Endothelial cell of umbilical vein (primary cell): ENCODE measurements at regions not wholly inside any gene's neighbourhood (a gene's known extent, or its start where the extent isn't known, plus 50 kb on each side); places are given as distances from the start of the nearest gene placed in this dataset.

Source experiments
- BruUV-seq: library from RNA; stranded (reverse); fragments of 400-500 nt; replicated peaks from 2 replicates; lab custom pipeline; 2021; lab: Mats Ljungman, UMichigan
- CTCF ChIA-PET: fragments of 300-600, 350-600 bp; sonication (Branson Sonifier 250); formaldehyde crosslinking; loops from one replicate; lab custom pipeline; 2021; ENCODE audit warnings: antibody characterized with exemption, inconsistent platforms; lab: Charles Lee
- POLR2A ChIA-PET: fragments of 300-600, 350-600 bp; sonication (Branson Sonifier 250); formaldehyde crosslinking; loops from one replicate; lab custom pipeline; 2021; ENCODE audit warnings: antibody characterized with exemption, inconsistent platforms; lab: Charles Lee
- DNase-seq: peaks from one replicate; pipeline ENCODE4 v3.0.0-alpha.2; 2011; ENCODE audit warnings: low read depth, low spot score
- FAIRE-seq: peaks from 2 replicates; lab custom pipeline; 2011; peaks lifted over from hg19 to GRCh38; lab: Jason Lieb, UNC
- H2AFZ ChIP-seq: 2 replicates; pipeline ENCODE4 v1.6.0; 2012; ENCODE audit warnings: low read depth, low read length, control low read depth, inconsistent platforms
- H3K27ac ChIP-seq: 2 replicates; pipeline ENCODE4 v1.5.1; 2011; ENCODE audit warnings: low read depth, mild to moderate bottlenecking, control low read depth, low read length, moderate library complexity; ENCODE audit not compliant: insufficient read depth
- H3K27me3 ChIP-seq, 2 experiments: 2 replicates each; pipeline versions ENCODE4 v1.6.0 to v1.6.1; 2011; ENCODE audit warnings: low read length in 2 of 2, mixed read lengths in 1 of 2; ENCODE audit not compliant: control insufficient read depth in 2 of 2, insufficient read depth in 2 of 2
- H3K36me3 ChIP-seq, 2 experiments: 2 replicates in 1 of 2; 3 replicates in 1 of 2; pipeline ENCODE4 v1.5.1; 2011; ENCODE audit warnings: low read length in 2 of 2, mild to moderate bottlenecking in 1 of 2, moderate library complexity in 1 of 2; ENCODE audit not compliant: control insufficient read depth in 2 of 2, insufficient read depth in 2 of 2; ENCODE audit errors: extremely low read depth in 1 of 2
- H3K4me1 ChIP-seq: 3 replicates; pipeline ENCODE4 v1.5.1; 2011; ENCODE audit warnings: mild to moderate bottlenecking, low read length; ENCODE audit not compliant: control insufficient read depth, insufficient read depth; ENCODE audit errors: extremely low read depth
- H3K4me2 ChIP-seq: 2 replicates; pipeline ENCODE4 v1.6.1; 2011; ENCODE audit warnings: low read length, control low read depth, mixed read lengths; ENCODE audit not compliant: insufficient read depth
- H3K4me3 ChIP-seq, 3 experiments: fragments of 200-600 bp in 1 of 3; sonication (generic), shearing (Covaris generic) in 1 of 3; replicated peaks in 1 of 3; 2 replicates each; pipeline ENCODE4 v1.5.1; 2011 to 2016; ENCODE audit warnings: control low read depth in 3 of 3, low read length in 3 of 3, mild to moderate bottlenecking in 2 of 3, inconsistent platforms in 1 of 3, low read depth in 1 of 3, moderate library complexity in 1 of 3; ENCODE audit not compliant: insufficient read depth in 1 of 3
- H3K79me2 ChIP-seq: 2 replicates; pipeline ENCODE4 v1.6.0; 2012; ENCODE audit warnings: low read length, inconsistent platforms; ENCODE audit not compliant: control insufficient read depth, insufficient read depth
- H3K9ac ChIP-seq: replicated peaks from 2 replicates; pipeline ENCODE3; 2011; ENCODE audit warnings: low read length, control low read depth; ENCODE audit not compliant: insufficient read depth; ENCODE audit errors: extremely low read depth
- H3K9me1 ChIP-seq: replicated peaks from 3 replicates; pipeline ENCODE4 v1.6.0; 2011; ENCODE audit warnings: mild to moderate bottlenecking, low read length; ENCODE audit not compliant: control insufficient read depth, insufficient read depth; ENCODE audit errors: extremely low read depth
- H3K9me3 ChIP-seq: replicated peaks from 2 replicates; pipeline ENCODE4 v1.5.1; 2012; ENCODE audit warnings: low read length, inconsistent platforms; ENCODE audit not compliant: control insufficient read depth, insufficient read depth
- H4K20me1 ChIP-seq: replicated peaks from 2 replicates; pipeline ENCODE3; 2011; ENCODE audit warnings: mild to moderate bottlenecking, low read length; ENCODE audit not compliant: control insufficient read depth, insufficient read depth; ENCODE audit errors: extremely low read depth
- EZH2 ChIP-seq: IDR thresholded peaks from 2 replicates; pipeline ENCODE4 v1.6.1; 2012; ENCODE audit warnings: borderline replicate concordance, low read depth, mild to moderate bottlenecking, moderate library complexity, low read length, inconsistent platforms; ENCODE audit not compliant: severe bottlenecking
- FOS ChIP-seq: IDR thresholded peaks from 2 replicates; pipeline ENCODE4 v1.6.1; 2011; ENCODE audit warnings: mild to moderate bottlenecking, low read length, moderate library complexity, borderline replicate concordance; ENCODE audit not compliant: insufficient read depth
- GATA2 ChIP-seq: IDR thresholded peaks from 2 replicates; pipeline ENCODE4 v1.7.0; 2011; ENCODE audit warnings: low read depth, mild to moderate bottlenecking, moderate library complexity, mixed read lengths, low read length; ENCODE audit not compliant: insufficient read length, insufficient read depth
- JUN ChIP-seq: IDR thresholded peaks from 2 replicates; pipeline ENCODE4 v1.6.1; 2011; ENCODE audit warnings: borderline replicate concordance, low read depth; ENCODE audit not compliant: insufficient read length, insufficient read depth
- MYC ChIP-seq: IDR thresholded peaks from one replicate; pipeline ENCODE4 v1.6.1; 2011; ENCODE audit warnings: mild to moderate bottlenecking, low read depth, low read length
- POLR2A ChIP-seq: IDR thresholded peaks from 2 replicates; pipeline ENCODE4 v1.6.1; 2012; ENCODE audit warnings: low read depth, mild to moderate bottlenecking, control low read depth, low read length
- POLR2AphosphoS5 ChIP-seq: IDR thresholded peaks from 2 replicates; pipeline ENCODE4 v1.6.1; 2012; ENCODE audit warnings: low read depth, mild to moderate bottlenecking, control low read depth, low read length, moderate library complexity; ENCODE audit not compliant: insufficient read depth
- dilution Hi-C: fragments of 300-500 bp; cut with MboI; formaldehyde crosslinking; loops from one replicate; pipeline ENCODE4 v1.15.0; 2019; ENCODE audit warnings: low sequenced_read_pairs; ENCODE audit not compliant: extremely low pct_ligation_motif_present
- intact Hi-C: fragments of 100-400 bp; cut with micrococcal nuclease; formaldehyde crosslinking; loops from one replicate; pipeline ENCODE4 v1.10.0; 2022
- TF ChIP-seq, protein P1 (sequence below), 2 donors: IDR thresholded peaks; 1 replicate in 1 of 2; 2 replicates in 1 of 2; pipeline ENCODE4 v1.5.1; 2011; ENCODE audit warnings: low read length in 2 of 2, mild to moderate bottlenecking in 2 of 2, moderate library complexity in 2 of 2, control low read depth in 1 of 2, inconsistent platforms in 1 of 2, low read depth in 1 of 2; ENCODE audit not compliant: insufficient read depth in 1 of 2; ENCODE audit errors: extremely low read depth in 1 of 2
- TF ChIP-seq, protein P2 (sequence below): IDR thresholded peaks from 2 replicates; pipeline ENCODE4 v1.6.1; 2011; ENCODE audit not compliant: insufficient read depth, insufficient read length

DNA sequence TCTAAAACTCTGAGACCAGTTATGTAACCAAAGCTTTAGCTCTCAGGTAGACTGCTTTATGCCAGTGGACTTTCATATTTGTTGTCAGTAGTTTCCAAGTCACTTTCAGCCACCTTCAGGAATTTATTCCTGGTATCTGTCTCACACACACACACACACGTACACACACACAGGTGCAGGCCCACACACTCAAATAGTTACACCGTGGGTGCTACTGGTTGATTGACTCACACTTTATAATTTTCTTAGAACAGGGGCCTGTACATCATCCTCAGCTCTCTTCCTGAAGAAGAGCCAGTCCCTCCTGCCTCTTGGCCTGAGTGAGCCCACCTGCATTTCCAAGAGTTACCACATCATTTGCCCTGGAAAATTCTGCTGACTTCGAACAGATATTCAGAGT, 555.2 kb downstream of the SOX6 start:
- ChIA-PET CTCF (no interaction called here), POLR2A (no interaction called here)
- Histone ChIP-seq H3K9me1 (no peaks in the 10 kb centered on the region), H3K9me3 (no peaks in the 10 kb centered on the region), H3K27me3 (no peaks in the 10 kb centered on the region), H3K27ac (no peak overlapping the region), H3K4me3 (no peak overlapping the region), H3K79me2 (no peaks in the 10 kb centered on the region), H4K20me1 (no peaks in the 10 kb centered on the region), H3K9ac (no peak overlapping the region), H3K4me2 (no peak overlapping the region), H3K36me3 (no peaks in the 10 kb centered on the region), H2AFZ (no peak overlapping the region), H3K4me1 (no peaks in the 10 kb centered on the region)
- no TSS peak for BruUV-seq
- intact Hi-C loops, result no loop called here
- dilution Hi-C loops, result no loop called here
- no peak for FAIRE-seq
- DNase-seq, result no peak
- no peak for TF ChIP-seq POLR2A
- TF ChIP-seq JUN, result no peak
- TF ChIP-seq EZH2, result no peak
- no peak for TF ChIP-seq MYC
- no peak for TF ChIP-seq FOS
- TF ChIP-seq GATA2, result no peak
- TF ChIP-seq, protein P1, sequence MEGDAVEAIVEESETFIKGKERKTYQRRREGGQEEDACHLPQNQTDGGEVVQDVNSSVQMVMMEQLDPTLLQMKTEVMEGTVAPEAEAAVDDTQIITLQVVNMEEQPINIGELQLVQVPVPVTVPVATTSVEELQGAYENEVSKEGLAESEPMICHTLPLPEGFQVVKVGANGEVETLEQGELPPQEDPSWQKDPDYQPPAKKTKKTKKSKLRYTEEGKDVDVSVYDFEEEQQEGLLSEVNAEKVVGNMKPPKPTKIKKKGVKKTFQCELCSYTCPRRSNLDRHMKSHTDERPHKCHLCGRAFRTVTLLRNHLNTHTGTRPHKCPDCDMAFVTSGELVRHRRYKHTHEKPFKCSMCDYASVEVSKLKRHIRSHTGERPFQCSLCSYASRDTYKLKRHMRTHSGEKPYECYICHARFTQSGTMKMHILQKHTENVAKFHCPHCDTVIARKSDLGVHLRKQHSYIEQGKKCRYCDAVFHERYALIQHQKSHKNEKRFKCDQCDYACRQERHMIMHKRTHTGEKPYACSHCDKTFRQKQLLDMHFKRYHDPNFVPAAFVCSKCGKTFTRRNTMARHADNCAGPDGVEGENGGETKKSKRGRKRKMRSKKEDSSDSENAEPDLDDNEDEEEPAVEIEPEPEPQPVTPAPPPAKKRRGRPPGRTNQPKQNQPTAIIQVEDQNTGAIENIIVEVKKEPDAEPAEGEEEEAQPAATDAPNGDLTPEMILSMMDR (IDR thresholded peaks at IDR 0.05; ENCODE audit: extremely low read depth in 1 of 2, insufficient read depth in 1 of 2, low read depth in 1 of 2, low read length in 2 of 2), result no peak
- no peak for TF ChIP-seq POLR2AphosphoS5
- TF ChIP-seq, protein P2, sequence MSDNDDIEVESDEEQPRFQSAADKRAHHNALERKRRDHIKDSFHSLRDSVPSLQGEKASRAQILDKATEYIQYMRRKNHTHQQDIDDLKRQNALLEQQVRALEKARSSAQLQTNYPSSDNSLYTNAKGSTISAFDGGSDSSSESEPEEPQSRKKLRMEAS, result no peak
